Activated CD4-positive, CD25-positive, alpha-beta regulatory T cell (primary cell): ENCODE measurements at regions not wholly inside any gene's neighbourhood (a gene's known extent, or its start where the extent isn't known, plus 50 kb on each side); places are given as distances from the start of the nearest gene placed in this dataset.
"Not testable (repeated sequence)": the region's sequence is repeated elsewhere in the genome, so short reads cannot be mapped to it uniquely, and the experiment has no call there.

ENCODE experiments used
- DNase-seq, 4 experiments: peaks; one replicate each; lab custom pipeline; 2025; lab: John Stamatoyannopoulos, UW

GRCh38 chr3:194866236-194866635 is 180.6 kb downstream of the FAM43A start:
- DNase-seq: no peak

- DNase-seq: no peak
These were observed 181.7 kb downstream of the FAM43A start for GRCh38 chr3:194867270-194867983.

GRCh38 chr3:194868831-194869230 is 183.1 kb downstream of the FAM43A start:
- no peak for DNase-seq

GRCh38 chr3:194869482-194870169 is 183.9 kb downstream of the FAM43A start:
- no peak for DNase-seq

GRCh38 chr3:194870394-194871110 is 184.9 kb downstream of the FAM43A start:
- DNase-seq: no peak

GRCh38 chr3:194871143-194871863 is 185.6 kb downstream of the FAM43A start:
- no peak for DNase-seq

GRCh38 chr3:194871864-194872668 is 186.4 kb downstream of the FAM43A start:
- DNase-seq: no peak

- DNase-seq: no peak
These were observed 186.9 kb downstream of the FAM43A start for GRCh38 chr3:194872669-194872977.

GRCh38 chr3:194873474-194873873 is 187.8 kb downstream of the FAM43A start:
- DNase-seq: not testable (repeated sequence)

- no peak for DNase-seq
These were observed 188.5 kb downstream of the FAM43A start for GRCh38 chr3:194874206-194874605.

GRCh38 chr3:194874783-194875182 is 189.1 kb downstream of the FAM43A start:
- DNase-seq: no peak

- DNase-seq: no peak
These were observed 190.1 kb downstream of the FAM43A start for GRCh38 chr3:194875581-194876402.

- DNase-seq: no peak
These were observed 190.9 kb downstream of the FAM43A start for GRCh38 chr3:194876403-194877095.

GRCh38 chr3:194877291-194878119 is 191.8 kb downstream of the FAM43A start:
- no peak for DNase-seq

GRCh38 chr3:194879126-194879877 is 193.6 kb downstream of the FAM43A start:
- DNase-seq: no peak

GRCh38 chr3:194879991-194880939 is 194.6 kb downstream of the FAM43A start:
- DNase-seq: no peak
